ENCODE measurements at regions not wholly inside any gene's neighbourhood (a gene's known extent, or its start where the extent isn't known, plus 50 kb on each side); places are given as distances from the start of the nearest gene placed in this dataset.

GRCh38 chr13:50375792-50376191, 360.5 kb downstream of the KCNRG start:
- TF ChIP-seq CTCF (IDR thresholded peaks at IDR 0.05), result no peak
- TF ChIP-seq ZFX (IDR thresholded peaks at IDR 0.05; ENCODE audit: borderline replicate concordance), result no peak
